ENCODE measurements at regions not wholly inside any gene's neighbourhood (a gene's known extent, or its start where the extent isn't known, plus 50 kb on each side); places are given as distances from the start of the nearest gene placed in this dataset.
A peak's percentile ranks its signal among the peaks of the same experiment; 100 is the strongest.
"Not testable (repeated sequence)": the region's sequence is repeated elsewhere in the genome, so short reads cannot be mapped to it uniquely, and the experiment has no call there.

DNA sequence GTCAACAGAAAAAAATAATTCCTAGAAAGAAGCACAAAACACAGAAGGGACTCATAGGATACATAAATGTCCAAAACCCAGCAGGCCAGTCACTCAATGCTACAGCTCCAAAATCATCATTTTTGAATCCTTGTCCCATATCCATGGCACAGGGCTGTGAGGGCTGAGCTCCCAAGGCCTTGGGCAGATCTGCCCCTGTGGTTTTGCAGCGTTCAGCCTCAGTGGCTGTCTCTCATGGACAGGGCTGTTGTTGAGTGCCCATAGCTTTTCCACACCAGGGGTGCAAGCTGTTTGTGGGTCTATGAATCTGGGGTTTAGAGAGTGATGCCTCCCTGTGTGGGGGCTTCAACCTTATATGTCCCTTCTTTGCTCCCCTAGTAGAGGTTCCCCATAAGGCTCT is 243.2 kb downstream of the CWH43 start:
- DNase-seq = not testable (repeated sequence)

DNA sequence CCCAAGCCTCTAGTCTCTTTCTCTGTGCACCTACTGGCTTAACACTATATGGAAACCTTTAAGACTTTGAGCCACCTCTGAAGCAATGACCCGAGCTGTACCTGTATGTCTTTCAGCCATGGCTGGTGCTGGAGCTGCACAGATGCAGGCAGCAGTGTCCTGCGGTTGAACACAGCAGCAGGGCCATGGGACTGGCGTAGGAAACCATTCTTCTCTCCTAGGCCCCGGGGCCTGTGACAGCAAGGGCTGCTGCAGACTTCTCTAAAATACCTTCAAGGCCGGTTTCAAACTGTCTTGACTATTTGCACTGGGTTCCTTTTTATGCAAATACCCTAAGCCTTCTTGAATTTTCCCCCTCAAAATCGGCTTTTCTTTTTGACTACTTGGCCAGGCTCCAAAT is 243.6 kb downstream of the CWH43 start:
- not testable (repeated sequence) for DNase-seq

DNA sequence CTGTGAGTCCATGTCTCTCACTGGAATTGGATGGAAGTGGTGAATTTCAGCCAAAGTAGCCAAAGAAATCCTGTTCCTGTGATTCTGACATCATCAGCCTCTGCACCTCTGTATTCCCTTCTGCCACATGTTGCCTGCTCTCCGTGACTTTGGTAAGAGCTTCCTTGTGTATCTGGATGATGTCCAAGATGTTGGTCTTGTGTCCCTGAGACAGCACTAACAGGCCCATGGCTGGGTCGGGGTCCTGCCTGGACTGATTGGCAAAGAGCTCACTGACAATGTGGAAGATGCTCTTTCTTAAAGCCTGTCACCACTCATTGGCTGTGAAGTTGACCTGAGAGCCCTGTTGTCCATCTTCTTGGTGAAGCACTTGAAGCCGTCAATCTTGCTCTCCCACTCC is 247.3 kb downstream of the CWH43 start:
- not testable (repeated sequence) for DNase-seq

DNA sequence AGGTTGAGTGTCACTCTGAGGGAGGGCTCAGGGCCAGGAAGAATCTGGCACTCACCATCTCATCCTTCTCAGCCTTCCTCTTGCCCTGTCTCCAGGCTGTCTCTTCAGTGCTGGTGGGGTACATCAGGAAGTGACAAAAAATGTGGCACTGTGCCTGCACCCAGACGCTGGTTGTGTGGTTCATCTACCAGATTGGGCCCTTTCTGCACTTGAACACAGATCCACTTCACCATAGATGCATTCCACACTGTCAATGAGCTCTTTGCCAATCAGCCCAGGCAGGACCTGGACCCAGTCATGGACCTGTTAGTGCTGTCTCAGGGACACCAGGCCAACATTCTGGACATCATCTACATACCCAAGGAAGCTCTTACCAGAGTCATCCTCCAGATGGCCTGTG is 247.7 kb downstream of the CWH43 start:
- not testable (repeated sequence) for DNase-seq

DNA sequence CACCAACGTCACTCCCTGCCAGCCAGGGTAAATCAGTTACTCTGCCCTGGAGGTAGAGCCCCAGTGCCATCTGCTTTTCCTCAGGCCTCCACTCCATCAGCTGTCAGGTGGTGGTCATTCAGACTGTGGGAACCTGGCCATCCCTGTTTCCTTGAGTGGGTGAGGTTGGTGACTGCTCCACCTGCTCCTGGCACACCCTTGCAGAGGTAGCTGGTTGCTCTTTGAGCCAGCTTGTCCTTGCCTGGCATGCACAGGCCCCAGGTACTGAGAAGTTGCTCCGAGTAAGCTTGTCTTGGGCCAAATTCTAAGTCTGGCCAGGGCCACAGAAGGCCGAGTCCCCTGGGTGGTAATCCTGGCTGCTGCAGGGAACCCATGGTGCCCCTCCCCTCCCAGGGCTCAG is 248.3 kb downstream of the CWH43 start:
- not testable (repeated sequence) for DNase-seq

DNA sequence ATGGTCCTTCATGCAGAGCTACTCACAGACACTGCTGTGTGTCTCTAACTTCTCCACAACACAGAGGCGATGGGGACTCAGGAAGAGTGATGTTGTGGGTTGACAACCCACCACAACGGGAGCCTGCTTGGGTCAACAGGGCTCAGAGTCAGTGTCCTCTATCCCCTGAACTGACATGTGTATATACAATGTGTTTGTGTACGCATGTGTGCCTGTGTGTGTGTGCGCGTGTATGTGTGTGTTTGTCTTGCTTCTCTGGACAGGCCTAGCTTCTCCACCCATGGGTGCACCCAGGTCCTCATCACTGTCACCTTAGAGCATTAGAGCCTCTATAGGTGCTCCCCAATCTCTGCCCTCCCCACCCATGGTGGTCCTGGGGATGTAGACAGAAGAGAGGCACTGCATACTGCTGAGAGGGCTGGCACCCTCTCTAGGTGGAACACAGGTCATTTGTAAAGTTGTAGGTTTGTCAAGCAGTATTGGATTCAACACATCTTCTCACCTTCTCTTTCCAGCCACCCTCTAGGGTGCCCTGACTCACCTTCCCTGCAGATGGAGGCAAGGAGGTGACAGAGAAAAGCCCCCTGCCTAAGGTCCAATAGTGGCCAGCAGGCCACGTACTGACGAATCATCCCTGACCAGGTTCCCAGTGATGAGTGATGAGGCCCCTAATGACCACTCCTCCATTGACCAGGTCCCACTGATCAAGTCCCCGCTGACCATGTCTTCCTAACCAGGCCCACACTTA is 249.5 kb downstream of the CWH43 start:
- DNase-seq = not testable (repeated sequence)

DNA sequence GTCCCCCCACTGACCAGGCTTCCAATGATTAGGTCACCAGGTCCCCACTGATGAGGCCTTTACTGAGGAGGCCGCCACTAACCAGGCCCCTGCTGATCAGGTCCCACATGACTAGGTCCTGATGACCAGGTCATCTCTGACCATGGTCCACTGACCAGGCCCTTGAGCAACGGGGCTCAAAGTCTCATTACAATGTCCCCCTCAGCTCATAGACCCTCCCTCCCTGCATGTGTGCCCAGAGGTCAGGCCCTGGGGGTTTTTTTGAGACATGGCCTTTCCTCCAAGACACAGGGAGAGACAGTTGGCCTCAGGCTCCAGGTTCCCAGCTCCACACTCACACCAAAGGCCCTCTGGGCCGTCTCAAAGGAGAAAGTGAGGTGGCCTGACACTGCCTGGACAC is 250.4 kb downstream of the CWH43 start:
- not testable (repeated sequence) for DNase-seq

DNA sequence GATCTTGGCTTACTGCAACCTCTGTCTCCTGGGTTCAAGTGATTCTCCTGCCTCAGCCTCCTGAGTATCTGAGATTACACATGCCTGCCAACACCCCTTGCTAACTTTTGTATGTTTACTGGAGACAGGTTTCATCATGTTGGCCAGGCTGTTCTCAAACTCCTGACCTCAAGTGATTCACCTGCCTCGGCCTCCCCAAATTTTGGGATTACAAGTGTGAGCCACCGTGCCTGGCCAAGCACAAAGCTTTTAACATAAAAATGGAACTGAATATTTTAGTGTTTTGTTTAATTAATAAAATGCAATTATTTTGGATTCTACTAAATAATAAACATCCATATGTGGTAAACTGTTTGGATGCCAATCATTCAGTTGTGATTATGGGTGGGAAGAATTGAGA is 255.2 kb downstream of the CWH43 start:
- not testable (repeated sequence) for DNase-seq

DNA sequence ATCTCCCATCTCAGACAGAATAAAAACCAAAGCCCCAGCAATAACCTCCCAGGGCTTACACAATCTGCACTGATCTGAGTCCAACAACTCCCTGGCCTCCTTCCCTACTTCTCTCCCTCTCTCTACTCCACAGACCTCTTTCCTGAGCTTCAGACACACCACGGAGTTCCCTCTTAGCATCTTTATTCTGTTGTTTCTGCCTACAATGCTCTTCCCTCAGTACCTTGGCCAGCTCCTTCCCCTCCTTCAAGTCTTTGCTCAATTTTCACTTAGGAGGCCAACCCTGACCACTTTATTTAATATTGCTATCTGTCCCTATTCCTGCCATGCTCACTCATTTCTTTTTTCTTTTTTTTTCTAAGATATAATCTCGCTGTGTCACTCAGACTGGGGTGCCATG is 276.7 kb downstream of the CWH43 start:
- not testable (repeated sequence) for DNase-seq

DNA sequence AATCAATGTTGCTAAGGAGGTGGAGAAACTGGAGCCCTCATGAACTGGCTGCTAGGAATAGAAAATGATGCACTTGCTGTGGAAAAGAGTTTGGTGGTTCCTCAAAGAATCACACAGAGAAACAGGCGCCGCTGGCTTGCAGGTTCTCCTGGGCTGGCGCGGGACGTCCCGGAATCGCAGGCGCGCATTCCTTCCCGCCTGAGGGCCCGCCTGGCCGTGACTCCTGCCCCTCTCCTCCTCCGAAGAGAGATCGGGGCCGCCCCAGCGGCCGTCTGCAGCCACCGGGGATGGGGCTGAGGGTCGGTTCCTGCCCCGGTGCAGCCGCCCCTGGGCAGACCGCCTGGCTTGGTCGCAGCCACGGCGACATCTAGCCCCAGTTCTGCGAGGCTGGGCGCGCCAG is 284.4 kb downstream of the CWH43 start:
- not testable (repeated sequence) for DNase-seq

DNA sequence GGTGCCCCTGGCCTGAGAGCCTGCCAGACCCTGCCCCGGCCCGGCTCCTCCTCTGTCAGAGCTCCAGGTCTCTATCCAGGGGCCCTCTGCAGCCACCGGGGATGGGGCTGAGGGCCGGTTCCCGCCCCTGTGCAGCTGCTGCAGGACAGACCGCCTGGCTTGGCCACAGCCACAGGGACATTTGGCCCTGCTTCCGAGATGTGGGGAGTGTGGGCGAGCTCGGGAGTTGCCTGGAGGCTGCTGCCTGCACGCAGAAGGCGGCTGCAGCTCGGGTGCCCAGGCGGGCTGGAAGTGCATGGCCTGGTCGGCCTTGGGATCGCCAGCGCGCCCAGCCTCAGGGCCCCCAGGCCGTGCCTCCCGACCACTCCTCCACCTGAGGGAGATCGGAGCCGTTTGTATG is 284.8 kb downstream of the CWH43 start:
- not testable (repeated sequence) for DNase-seq

DNA sequence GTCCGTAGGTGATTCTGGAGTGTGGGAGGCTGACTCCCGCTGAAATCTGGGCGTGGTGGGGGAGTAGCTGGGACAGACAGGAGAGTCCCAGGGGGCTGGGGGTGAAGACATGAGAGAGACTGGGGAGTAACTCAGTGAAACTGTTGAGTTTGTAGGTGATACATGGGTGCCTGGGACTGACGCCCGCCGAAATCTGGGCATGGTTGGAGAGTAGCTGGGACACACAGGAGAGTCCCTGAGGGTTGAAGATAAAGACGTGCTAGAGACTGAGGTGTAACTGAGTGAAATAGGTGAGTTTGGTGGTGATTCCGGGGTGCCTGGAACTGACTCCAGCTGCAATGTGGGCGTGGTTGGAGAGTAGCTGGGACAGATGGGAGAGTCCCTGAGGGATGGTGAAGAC is 299.8 kb downstream of the CWH43 start:
- peak; percentile 57 for DNase-seq

DNA sequence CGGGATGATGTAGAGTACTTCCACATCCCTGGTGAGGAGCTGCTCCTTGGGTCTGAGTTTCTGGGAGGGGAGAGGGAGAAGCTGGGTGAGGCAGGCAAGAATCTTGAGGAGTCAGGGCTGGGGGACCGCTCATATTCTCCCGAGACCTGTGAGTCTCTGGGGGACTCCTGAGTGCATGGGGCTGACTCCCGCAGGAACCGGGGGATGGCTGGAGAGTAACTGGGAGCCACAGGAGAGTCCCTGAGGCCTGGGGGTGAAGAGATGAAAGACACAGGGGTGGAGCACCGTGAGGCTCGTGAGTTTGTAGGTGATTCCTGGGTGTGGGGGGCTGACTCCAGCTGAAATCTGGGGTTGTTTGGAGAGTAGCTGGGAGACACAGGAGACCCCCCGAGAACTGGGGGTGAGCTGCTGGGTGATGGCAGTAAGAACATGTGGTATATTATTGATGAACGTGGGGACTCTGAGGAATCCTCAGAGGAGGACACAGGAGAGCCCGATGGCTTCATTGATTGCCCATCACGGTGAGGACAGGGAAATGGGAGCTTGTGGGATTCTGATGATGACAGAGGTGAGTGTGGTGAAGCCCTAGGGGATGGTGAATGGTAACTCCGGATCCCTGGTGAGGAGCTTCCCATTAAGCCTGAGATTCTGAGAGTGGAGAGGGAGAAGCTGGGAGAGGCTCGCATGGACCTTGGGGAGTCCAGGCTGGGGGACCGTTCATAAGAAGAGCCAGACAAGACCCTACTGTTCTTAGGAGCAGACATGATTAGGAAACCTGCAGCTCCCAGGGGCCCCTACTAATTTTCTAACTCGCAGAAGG is 301.1 kb downstream of the CWH43 start:
- peak; percentile 63 for DNase-seq

DNA sequence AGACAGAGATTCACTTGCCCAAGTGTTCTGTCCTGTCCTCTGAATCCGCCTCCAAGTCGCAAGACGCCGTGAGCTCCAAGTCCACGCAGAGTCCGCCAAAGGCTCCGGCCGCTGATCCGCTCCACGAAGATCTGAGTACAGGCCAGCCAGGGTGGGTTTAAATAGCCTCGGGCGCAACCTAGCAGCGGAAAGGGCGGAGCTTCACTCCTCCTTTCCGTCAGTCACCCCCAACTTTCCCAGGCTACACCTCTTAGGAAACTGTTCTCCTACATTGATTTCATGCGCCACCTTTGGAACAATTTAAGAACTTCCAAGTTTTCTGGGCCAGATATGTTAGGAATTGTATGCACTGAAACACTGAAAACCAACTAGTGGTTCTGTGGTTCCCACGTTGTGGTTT is 301.8 kb downstream of the CWH43 start:
- DNase-seq = peak; percentile 64

DNA sequence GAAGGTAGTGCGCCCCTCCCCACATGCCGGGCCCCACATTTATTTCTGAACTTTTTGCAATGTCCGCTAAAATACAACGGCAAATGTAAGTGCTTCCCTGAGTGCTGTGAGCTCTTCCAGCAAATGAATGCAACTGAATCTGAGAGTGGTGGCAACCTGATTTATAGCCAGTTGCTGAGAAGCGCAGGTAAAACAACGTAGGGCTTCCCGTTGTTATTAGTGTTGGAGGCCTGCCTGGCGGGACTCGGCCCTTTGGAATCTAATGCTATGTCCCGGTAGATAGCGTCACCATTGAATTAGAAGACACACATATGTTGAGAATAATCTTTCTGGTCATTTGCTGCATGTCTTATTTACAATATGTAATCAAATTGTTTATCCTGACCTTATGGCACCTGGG is 302.7 kb downstream of the CWH43 start:
- DNase-seq = peak; percentile 57

DNA sequence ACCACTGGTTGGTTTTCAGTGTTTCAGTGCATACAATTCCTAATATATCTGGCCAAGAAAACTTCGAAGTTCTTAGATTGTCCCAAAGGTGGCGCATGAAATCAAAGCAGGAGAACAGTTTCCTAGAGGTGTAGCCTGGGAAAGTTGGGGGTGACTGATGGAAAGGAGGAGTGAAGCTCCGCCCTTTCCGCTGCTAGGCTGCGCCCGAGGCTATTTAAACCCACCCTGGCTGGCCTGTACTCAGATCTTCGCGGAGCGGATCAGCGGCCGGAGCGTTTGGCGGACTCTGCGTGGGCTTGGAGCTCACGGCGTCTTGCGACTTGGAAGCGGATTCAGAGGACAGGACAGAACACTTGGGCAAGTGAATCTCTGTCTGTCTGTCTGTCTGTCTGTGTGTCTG is 328.7 kb downstream of the CWH43 start:
- DNase-seq = not testable (repeated sequence)

DNA sequence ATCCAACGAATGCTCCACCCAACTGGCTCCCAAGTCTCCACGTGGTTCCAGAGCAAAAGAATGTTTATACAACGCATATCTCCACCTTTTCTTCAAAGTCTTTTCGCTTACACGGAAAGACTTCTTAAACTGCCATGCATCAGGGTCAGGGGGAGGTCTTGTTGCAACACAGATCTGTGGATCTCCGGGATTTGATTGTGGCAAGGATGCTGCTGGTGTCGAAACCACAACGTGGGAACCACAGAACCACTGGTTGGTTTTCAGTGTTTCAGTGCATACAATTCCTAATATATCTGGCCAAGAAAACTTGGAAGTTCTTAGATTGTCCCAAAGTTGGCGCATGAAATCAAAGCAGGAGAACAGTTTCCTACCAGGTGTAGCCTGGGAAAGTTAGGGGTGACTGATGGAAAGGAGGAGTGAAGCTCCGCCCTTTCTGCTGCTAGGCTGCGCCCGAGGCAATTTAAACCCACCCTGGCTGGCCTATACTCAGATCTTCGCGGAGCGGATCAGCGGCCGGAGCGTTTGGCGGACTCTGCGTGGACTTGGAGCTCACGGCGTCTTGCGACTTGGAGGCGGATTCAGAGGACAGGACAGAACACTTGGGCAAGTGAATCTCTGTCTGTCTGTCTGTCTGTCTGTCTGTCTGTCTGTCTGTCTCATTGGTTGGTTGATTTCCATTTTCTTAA is 334.8 kb downstream of the CWH43 start:
- DNase-seq = not testable (repeated sequence)

DNA sequence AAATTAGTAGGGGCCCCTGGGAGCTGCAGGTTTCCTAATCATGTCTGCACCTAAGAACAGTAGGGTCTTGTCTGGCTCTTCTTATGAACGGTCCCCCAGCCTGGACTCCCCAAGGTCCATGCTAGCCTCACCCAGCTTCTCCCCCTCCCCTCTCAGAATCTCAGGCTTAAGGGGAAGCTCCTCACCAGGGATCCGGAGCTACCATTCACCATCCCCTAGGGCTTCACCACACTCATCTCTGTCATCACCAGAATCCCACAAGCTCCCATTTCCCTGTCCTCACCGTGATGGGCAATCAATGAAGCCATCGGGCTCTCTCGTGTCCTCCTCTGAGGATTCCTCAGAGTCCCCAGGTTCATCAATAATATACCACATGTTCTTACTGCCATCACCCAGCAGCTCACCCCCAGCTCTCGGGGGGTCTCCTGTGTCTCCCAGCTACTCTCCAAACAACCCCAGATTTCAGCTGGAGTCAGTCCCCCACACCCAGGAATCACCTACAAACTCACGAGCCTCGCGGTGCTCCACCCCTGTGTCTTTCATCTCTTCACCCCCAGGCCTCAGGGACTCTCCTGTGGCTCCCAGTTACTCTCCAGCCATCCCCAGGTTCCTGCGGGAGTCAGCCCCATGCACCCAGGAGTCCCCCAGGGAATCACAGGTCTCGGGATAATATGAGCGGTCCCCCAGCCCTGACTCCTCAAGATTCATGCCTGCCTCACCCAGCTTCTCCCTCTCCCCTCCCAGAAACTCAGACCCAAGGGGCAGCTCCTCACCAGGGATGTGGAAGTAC is 335.6 kb downstream of the CWH43 start:
- DNase-seq = not testable (repeated sequence)

DNA sequence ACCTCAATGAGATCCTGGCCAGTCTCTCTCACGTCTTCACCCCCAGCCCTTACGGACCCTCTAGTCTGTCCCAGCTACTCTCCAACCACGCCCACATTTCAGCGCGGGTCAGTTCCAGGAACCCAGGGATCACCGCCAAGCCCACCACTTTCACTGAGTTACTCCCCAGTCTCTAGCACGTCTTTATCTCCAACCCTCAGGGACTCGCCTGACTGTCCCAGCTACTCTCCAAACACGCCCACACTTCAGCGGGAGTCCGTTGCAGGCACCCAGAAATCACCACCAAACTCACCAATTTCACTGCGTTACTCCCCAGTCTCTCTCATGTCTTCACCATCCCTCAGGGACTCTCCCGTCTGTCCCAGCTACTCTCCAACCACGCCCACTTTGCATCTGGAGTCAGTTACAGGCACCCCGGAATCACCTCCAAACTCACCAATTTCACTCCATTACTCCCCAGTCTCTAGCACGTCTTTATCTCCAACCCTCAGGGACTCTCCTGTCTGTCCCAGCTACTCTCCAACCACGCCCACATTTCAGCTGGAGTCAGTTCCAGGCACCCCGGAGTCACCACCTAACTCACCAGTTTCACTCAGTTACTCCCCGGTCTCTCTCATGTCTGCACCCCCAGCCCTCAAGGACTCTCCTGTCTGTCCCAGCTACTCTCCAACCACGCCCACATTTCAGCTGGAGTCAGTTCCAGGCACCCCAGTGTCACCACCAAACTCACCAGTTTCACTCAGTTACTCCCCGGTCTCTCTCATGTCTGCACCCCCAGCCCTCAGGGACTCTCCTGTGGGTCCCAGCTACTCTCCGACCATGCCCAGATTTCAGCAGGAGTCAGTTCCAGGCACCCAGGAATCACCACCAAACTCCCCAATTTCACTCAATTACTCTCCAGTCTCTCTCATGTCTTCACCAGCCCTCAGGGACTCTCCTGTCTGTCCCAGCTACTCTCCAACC is 336.8 kb downstream of the CWH43 start:
- peak; percentile 59 for DNase-seq

DNA sequence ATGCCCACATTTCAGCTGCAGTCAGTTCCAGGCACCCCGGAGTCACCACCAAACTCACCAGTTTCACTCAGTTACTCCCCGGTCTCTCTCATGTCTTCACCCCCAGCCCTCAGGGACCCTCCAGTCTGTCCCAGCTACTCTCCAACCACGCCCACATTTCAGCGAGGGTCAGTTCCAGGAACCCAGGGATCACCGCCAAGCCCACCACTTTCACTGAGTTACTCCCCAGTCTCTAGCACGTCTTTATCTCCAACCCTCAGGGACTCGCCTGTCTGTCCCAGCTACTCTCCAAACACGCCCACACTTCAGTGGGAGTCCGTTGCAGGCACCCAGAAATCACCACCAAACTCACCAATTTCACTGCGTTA is 337.5 kb downstream of the CWH43 start:
- not testable (repeated sequence) for DNase-seq

Measured in activated effector memory CD4-positive, alpha-beta T cell treated with anti-CD3 and anti-CD28 coated beads, Interleukin-2, amount 50 U/mL, for 16 hours (primary cell).